ENCODE measurements at regions not wholly inside any gene's neighbourhood (a gene's known extent, or its start where the extent isn't known, plus 50 kb on each side); places are given as distances from the start of the nearest gene placed in this dataset.
"Not testable (repeated sequence)": the region's sequence is repeated elsewhere in the genome, so short reads cannot be mapped to it uniquely, and the experiment has no call there.

- H3K4me3 ChIP-seq: no peak overlapping the region; a peak in 1 of 20 replicates
- peak overlapping the region in 9 of 11 experiments; percentile 34 to 77 (median 69); a peak in 17 of 22 replicates for H3K27ac ChIP-seq
These were observed 291.7 kb upstream of the GATB start for GRCh38 chr4:152052451-152053057.

GRCh38 chr4:152051332-152051731 lies 290.5 kb upstream of the GATB start:
- H3K4me3 ChIP-seq, H3K36me3 ChIP-seq, H3K9ac ChIP-seq, H3K27me3 ChIP-seq, H4K20me1 ChIP-seq: not testable (repeated sequence)
- H3K27ac ChIP-seq: peak overlapping the region in 7 of 11 experiments; percentile 53 to 77 (median 70); a peak in 12 of 22 replicates
- peaks cover 19 to 51% (median 39%) of the 10 kb centered on the region in 10 experiments for H3K4me1 ChIP-seq
- peak overlapping the region in 10 of 11 experiments; percentile 31 to 84 (median 74); a peak in 16 of 22 replicates for H3K4me2 ChIP-seq
- H3K9me3 ChIP-seq (replicated peaks in 1 of 11): peaks cover 9 to 26% (median 17%) of the 10 kb centered on the region in 11 experiments

More at GRCh38 chr4:152052451-152053057, 291.7 kb upstream of the GATB start:
- TF ChIP-seq Cebpa-rat (IDR thresholded peaks at IDR 0.05): peak in 2 of 11 experiments; percentile 66 to 71; a peak in 3 of 22 replicates
- Histone ChIP-seq H3K27me3 (no peaks in the 10 kb centered on the region), H3K36me3 (peaks cover 0 to 14% (median 8%) of the 10 kb centered on the region in 11 experiments; a peak in 9 of 22 replicates), H3K4me1 (peaks cover 19 to 40% (median 36%) of the 10 kb centered on the region in 10 experiments), H4K20me1 (no peaks in the 10 kb centered on the region), H3K4me2 (peak overlapping the region; percentile 45 to 84 (median 72)), H3K9ac (peak overlapping the region in 5 of 11 experiments; percentile 20 to 48 (median 34); a peak in 7 of 22 replicates), H3K9me3 (replicated peaks in 1 of 11) (peaks cover 21 to 38% (median 29%) of the 10 kb centered on the region in 11 experiments)

DNA sequence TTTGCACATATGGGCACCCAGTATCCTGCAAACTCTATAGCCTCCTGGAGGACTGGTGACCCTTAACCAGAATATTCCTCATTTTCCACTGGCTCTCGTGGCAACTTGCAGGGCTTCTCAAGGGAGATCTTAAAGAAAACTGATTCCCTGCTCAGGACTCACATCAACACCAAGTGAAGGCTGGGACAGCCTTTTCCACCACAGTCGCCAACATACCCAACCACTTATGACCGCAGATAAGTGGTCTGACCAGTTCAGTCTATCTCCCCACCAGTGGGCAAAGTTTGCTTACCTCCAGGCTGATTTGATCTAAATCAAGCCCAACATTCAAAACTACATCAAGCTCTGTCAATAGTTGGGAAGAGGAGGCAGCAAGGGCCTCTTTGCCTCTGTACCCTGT lies 289.3 kb upstream of the GATB start:
- no peak overlapping the region for H3K4me2 ChIP-seq
- no peaks in the 10 kb centered on the region for H3K36me3 ChIP-seq
- no peak for TF ChIP-seq Cebpa-rat (IDR thresholded peaks at IDR 0.05)
- no peak overlapping the region for H3K27ac ChIP-seq
- peaks cover 0 to 16% (median 7%) of the 10 kb centered on the region in 11 experiments; a peak in 8 of 22 replicates for H3K9me3 ChIP-seq (replicated peaks in 1 of 11)
- no peak overlapping the region for H3K9ac ChIP-seq
- H4K20me1 ChIP-seq: no peaks in the 10 kb centered on the region
- peaks cover 0 to 13% (median 0%) of the 10 kb centered on the region in 11 experiments; a peak in 7 of 22 replicates for H3K27me3 ChIP-seq
- H3K4me1 ChIP-seq: peaks cover 29 to 63% (median 51%) of the 10 kb centered on the region in 10 experiments
- H3K4me3 ChIP-seq: no peak overlapping the region

DNA sequence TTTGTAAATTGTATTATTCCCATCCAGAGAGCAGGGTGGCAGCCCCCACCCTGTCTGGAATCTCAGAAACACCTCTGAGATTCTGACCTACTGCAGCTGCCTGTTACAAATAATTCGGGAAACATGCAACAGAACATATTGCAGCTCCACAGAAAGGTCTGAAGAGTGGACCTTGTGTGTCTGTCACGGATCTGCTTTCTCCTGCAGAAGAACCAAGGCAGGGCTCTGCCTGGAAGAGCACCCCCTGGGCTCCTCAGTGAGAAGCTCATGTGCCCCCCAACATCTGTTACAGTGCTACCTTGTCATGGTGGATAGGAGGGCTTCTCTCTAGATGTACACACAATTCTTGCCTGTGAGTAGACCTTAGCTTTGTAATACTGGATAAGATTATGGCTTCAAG lies 286.6 kb upstream of the GATB start:
- no peaks in the 10 kb centered on the region for H3K36me3 ChIP-seq
- H3K27ac ChIP-seq: no peak overlapping the region
- no peak overlapping the region for H3K4me3 ChIP-seq
- TF ChIP-seq Cebpa-rat (IDR thresholded peaks at IDR 0.05): no peak
- peaks cover 6 to 33% (median 17%) of the 10 kb centered on the region in 11 experiments; a peak in 16 of 22 replicates for H3K9me3 ChIP-seq (replicated peaks in 1 of 11)
- no peak overlapping the region for H3K9ac ChIP-seq
- H3K27me3 ChIP-seq: peaks cover 0 to 19% (median 0%) of the 10 kb centered on the region in 11 experiments; a peak in 7 of 22 replicates
- peaks cover 24 to 57% (median 38%) of the 10 kb centered on the region in 10 experiments for H3K4me1 ChIP-seq
- H3K4me2 ChIP-seq: peak overlapping the region in 5 of 11 experiments; percentile 8 to 79 (median 22); a peak in 6 of 22 replicates
- no peaks in the 10 kb centered on the region for H4K20me1 ChIP-seq

GRCh38 chr4:152045807-152046571 lies 285.2 kb upstream of the GATB start:
- no peak for TF ChIP-seq Cebpa-rat (IDR thresholded peaks at IDR 0.05)
- Histone ChIP-seq H3K4me2 (peak overlapping the region; percentile 73 to 91 (median 79)), H3K9ac (peak overlapping the region in 3 of 11 experiments; percentile 21 to 24 (median 24); a peak in 3 of 22 replicates), H4K20me1 (no peaks in the 10 kb centered on the region), H3K9me3 (replicated peaks in 1 of 11) (peaks cover 6 to 28% (median 15%) of the 10 kb centered on the region in 11 experiments; a peak in 16 of 22 replicates), H3K27me3 (peaks cover 0 to 19% (median 0%) of the 10 kb centered on the region in 11 experiments; a peak in 7 of 22 replicates), H3K36me3 (no peaks in the 10 kb centered on the region), H3K27ac (peak overlapping the region in 4 of 11 experiments; percentile 14 to 41 (median 20); a peak in 5 of 22 replicates), H3K4me1 (peaks cover 10 to 47% (median 27%) of the 10 kb centered on the region in 10 experiments), H3K4me3 (peak overlapping the region in 7 of 10 experiments; percentile 3 to 47 (median 21); a peak in 11 of 20 replicates)

- peaks cover 6 to 22% (median 13%) of the 10 kb centered on the region in 11 experiments; a peak in 15 of 22 replicates for H3K9me3 ChIP-seq (replicated peaks in 1 of 11)
- H3K36me3 ChIP-seq: no peaks in the 10 kb centered on the region
- peaks cover 10 to 49% (median 25%) of the 10 kb centered on the region in 10 experiments for H3K4me1 ChIP-seq
- H3K27ac ChIP-seq: peak overlapping the region in 3 of 11 experiments; percentile 14 to 41 (median 18); a peak in 4 of 22 replicates
- H3K4me3 ChIP-seq: peak overlapping the region in 5 of 10 experiments; percentile 3 to 35 (median 21); a peak in 7 of 20 replicates
- no peaks in the 10 kb centered on the region for H4K20me1 ChIP-seq
- no peak for TF ChIP-seq Cebpa-rat (IDR thresholded peaks at IDR 0.05)
- peaks cover 0 to 19% (median 0%) of the 10 kb centered on the region in 11 experiments; a peak in 7 of 22 replicates for H3K27me3 ChIP-seq
- H3K4me2 ChIP-seq: peak overlapping the region; percentile 73 to 91 (median 79)
- H3K9ac ChIP-seq: peak overlapping the region in 3 of 11 experiments; percentile 21 to 24 (median 24); a peak in 3 of 22 replicates
These were observed 284.6 kb upstream of the GATB start for GRCh38 chr4:152045449-152045806.

- Histone ChIP-seq H3K27me3 (peaks cover 0 to 19% (median 0%) of the 10 kb centered on the region in 11 experiments; a peak in 7 of 22 replicates), H3K4me2 (peak overlapping the region in 8 of 11 experiments; percentile 40 to 91 (median 82); a peak in 12 of 22 replicates), H3K4me1 (peaks cover 10 to 58% (median 34%) of the 10 kb centered on the region in 10 experiments), H4K20me1 (no peaks in the 10 kb centered on the region), H3K4me3 (no peak overlapping the region), H3K9ac (no peak overlapping the region), H3K27ac (no peak overlapping the region), H3K9me3 (replicated peaks in 1 of 11) (peaks cover 3 to 17% (median 10%) of the 10 kb centered on the region in 11 experiments; a peak in 14 of 22 replicates), H3K36me3 (no peaks in the 10 kb centered on the region)
- TF ChIP-seq Cebpa-rat (IDR thresholded peaks at IDR 0.05): no peak
These were observed 283.7 kb upstream of the GATB start for GRCh38 chr4:152044331-152045036.

DNA sequence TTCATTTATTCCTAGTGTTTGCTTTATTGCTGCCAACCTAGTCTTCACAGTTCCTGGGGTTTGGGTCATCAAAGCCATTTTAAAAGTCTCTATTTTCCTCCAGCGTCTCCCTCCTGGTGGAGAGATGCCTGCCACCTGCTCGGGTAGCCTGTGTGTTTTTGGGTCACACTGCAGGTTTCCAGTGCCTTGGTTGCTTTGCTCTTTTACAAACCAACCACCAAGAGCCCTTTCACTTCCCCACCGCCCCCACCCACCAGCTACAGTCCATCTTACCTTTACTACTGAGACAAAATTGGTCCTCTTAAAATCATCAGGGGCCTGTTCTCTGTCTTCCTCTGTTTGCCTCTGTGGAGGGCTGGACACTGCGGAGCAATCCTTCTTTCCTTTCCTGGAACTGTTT lies 280.5 kb upstream of the GATB start:
- Histone ChIP-seq H3K27ac (no peak overlapping the region), H3K36me3 (0 out of 22 replicates have a peak, but pooled peaks cover 0 to 5% (median 0%) of the 10 kb centered on the region in 11 experiments), H4K20me1 (no peaks in the 10 kb centered on the region), H3K4me1 (peaks cover 10 to 43% (median 36%) of the 10 kb centered on the region in 10 experiments), H3K4me2 (peak overlapping the region in 2 of 11 experiments; percentile 6 to 24; a peak in 2 of 22 replicates), H3K9me3 (replicated peaks in 1 of 11) (peaks cover 0 to 28% (median 11%) of the 10 kb centered on the region in 11 experiments; a peak in 12 of 22 replicates), H3K4me3 (no peak overlapping the region), H3K9ac (no peak overlapping the region), H3K27me3 (peaks cover 0 to 18% (median 0%) of the 10 kb centered on the region in 11 experiments; a peak in 7 of 22 replicates)
- no peak for TF ChIP-seq Cebpa-rat (IDR thresholded peaks at IDR 0.05)
